GM23338 (cell line): ENCODE measurements at regions not wholly inside any gene's neighbourhood (a gene's known extent, or its start where the extent isn't known, plus 50 kb on each side); places are given as distances from the start of the nearest gene placed in this dataset.

Experiments
- CTCF ChIP-seq, 2 experiments: fragments of 200-600 bp in 1 of 2; sonication (generic) in 1 of 2; conservative IDR thresholded peaks; 2 replicates each; pipeline versions ENCODE4 v1.5.1 to v1.6.1; 2016 to 2017; ENCODE audit warnings: antibody characterized with exemption in 2 of 2, low read depth in 2 of 2, mild to moderate bottlenecking in 2 of 2, moderate library complexity in 1 of 2
- ETS1 ChIP-seq: IDR thresholded peaks from 2 replicates; pipeline ENCODE4 v1.6.1; 2016; ENCODE audit warnings: antibody characterized with exemption
- EZH2 ChIP-seq: fragments of 200-600 bp; sonication (generic); IDR thresholded peaks from one replicate; pipeline ENCODE4 v1.8.0; 2017; ENCODE audit warnings: antibody characterized with exemption, mild to moderate bottlenecking, low read depth; ENCODE audit not compliant: unreplicated experiment
- EZH2phosphoT487 ChIP-seq: fragments of 200-600 bp; sonication (generic); IDR thresholded peaks from one replicate; pipeline ENCODE4 v1.8.1; 2018; ENCODE audit warnings: antibody characterized with exemption; ENCODE audit not compliant: unreplicated experiment

DNA sequence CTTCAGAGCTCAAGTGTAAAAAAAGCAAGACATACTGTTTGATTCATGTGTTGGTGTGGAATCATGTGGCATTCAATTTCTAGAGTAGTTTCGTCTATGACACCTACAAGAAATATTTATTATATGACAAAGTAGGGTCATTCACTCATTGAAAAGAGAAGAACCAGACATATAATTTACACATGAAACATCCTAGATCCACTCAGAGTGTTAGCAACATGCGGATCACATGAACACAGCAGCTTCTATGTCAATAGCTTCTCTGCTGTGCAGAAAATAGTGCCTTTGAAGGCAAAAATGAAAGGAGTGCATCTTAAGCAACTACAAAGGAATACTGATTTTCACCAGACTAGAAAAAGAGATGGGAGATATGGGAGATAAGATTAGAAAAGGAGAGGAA lies 569.8 kb downstream of the RPS29 start:
- no peak for TF ChIP-seq CTCF (conservative IDR thresholded peaks at IDR 0.05; ENCODE audit: low read depth in 2 of 2)
- TF ChIP-seq ETS1: no peak
- TF ChIP-seq EZH2phosphoT487: no peak
- TF ChIP-seq EZH2: no peak
